ENCODE measurements at regions not wholly inside any gene's neighbourhood (a gene's known extent, or its start where the extent isn't known, plus 50 kb on each side); places are given as distances from the start of the nearest gene placed in this dataset.

GRCh38 chr3:130834476-130834875, 59.4 kb upstream of the ATP2C1 start:
- Histone ChIP-seq H2BK15ac (ENCODE audit: low read length) (no peak overlapping the region), H3K18ac (ENCODE audit: low read length) (no peak overlapping the region), H3K27ac (replicated peaks; ENCODE audit: low read length) (no peak overlapping the region), H3K4me1 (ENCODE audit: control insufficient read depth in 2 of 2, insufficient read depth in 1 of 2, low read depth in 1 of 2, low read length in 2 of 2) (no peaks in the 10 kb centered on the region), H3K27me3 (ENCODE audit: control insufficient read depth in 3 of 3, insufficient read depth in 3 of 3, low read depth in 1 of 3, low read length in 3 of 3) (peaks cover 0 to 10% (median 0%) of the 10 kb centered on the region in 3 experiments), H2AFZ (ENCODE audit: low read length) (no peak overlapping the region), H4K8ac (ENCODE audit: low read depth, low read length) (no peak overlapping the region), H3K9me3 (replicated peaks in 1 of 2; ENCODE audit: control insufficient read depth in 2 of 2, insufficient read depth in 1 of 2, low read depth in 1 of 2, low read length in 2 of 2) (no peaks in the 10 kb centered on the region), H3K14ac (ENCODE audit: low read length) (no peak overlapping the region), H4K91ac (ENCODE audit: low read depth, low read length, poor library complexity) (no peak overlapping the region), H2BK120ac (ENCODE audit: low read depth, low read length) (no peak overlapping the region), H2BK5ac (ENCODE audit: low read length) (no peak overlapping the region), H3K4me2 (ENCODE audit: insufficient read depth, low read length, poor library complexity, severe bottlenecking) (no peak overlapping the region), H2AK5ac (ENCODE audit: low read depth, low read length) (no peak overlapping the region), H3K4me3 (ENCODE audit: low read length in 2 of 2) (no peak overlapping the region), H2BK12ac (ENCODE audit: low read length) (no peak overlapping the region), H3K9ac (ENCODE audit: low read depth, low read length, poor library complexity) (no peak overlapping the region), H3K36me3 (replicated peaks in 1 of 2; ENCODE audit: control insufficient read depth in 2 of 2, insufficient read depth in 2 of 2, low read length in 2 of 2) (no peaks in the 10 kb centered on the region), H3K4ac (ENCODE audit: low read length) (no peak overlapping the region), H3K79me1 (ENCODE audit: low read depth, low read length) (no peaks in the 10 kb centered on the region), H3K23ac (ENCODE audit: low read depth, low read length, poor library complexity) (no peak overlapping the region)
- no peak for DNase-seq (ENCODE audit: low spot score)

GRCh38 chr3:130835483-130835882, 58.4 kb upstream of the ATP2C1 start:
- Histone ChIP-seq H3K14ac (ENCODE audit: low read length) (no peak overlapping the region), H3K36me3 (replicated peaks in 1 of 2; ENCODE audit: control insufficient read depth in 2 of 2, insufficient read depth in 2 of 2, low read length in 2 of 2) (no peaks in the 10 kb centered on the region), H3K4me1 (ENCODE audit: control insufficient read depth in 2 of 2, insufficient read depth in 1 of 2, low read depth in 1 of 2, low read length in 2 of 2) (no peaks in the 10 kb centered on the region), H3K27ac (replicated peaks; ENCODE audit: low read length) (no peak overlapping the region), H3K79me1 (ENCODE audit: low read depth, low read length) (no peaks in the 10 kb centered on the region), H3K27me3 (ENCODE audit: control insufficient read depth in 3 of 3, insufficient read depth in 3 of 3, low read depth in 1 of 3, low read length in 3 of 3) (peaks cover 0 to 10% (median 0%) of the 10 kb centered on the region in 3 experiments), H3K4ac (ENCODE audit: low read length) (peak overlapping the region; percentile 48), H4K91ac (ENCODE audit: low read depth, low read length, poor library complexity) (no peak overlapping the region), H2BK120ac (ENCODE audit: low read depth, low read length) (no peak overlapping the region), H2AK5ac (ENCODE audit: low read depth, low read length) (no peak overlapping the region), H4K8ac (ENCODE audit: low read depth, low read length) (no peak overlapping the region), H3K4me2 (ENCODE audit: insufficient read depth, low read length, poor library complexity, severe bottlenecking) (no peak overlapping the region), H2AFZ (ENCODE audit: low read length) (no peak overlapping the region), H3K9ac (ENCODE audit: low read depth, low read length, poor library complexity) (no peak overlapping the region), H2BK5ac (ENCODE audit: low read length) (no peak overlapping the region), H2BK15ac (ENCODE audit: low read length) (no peak overlapping the region), H3K23ac (ENCODE audit: low read depth, low read length, poor library complexity) (no peak overlapping the region), H3K9me3 (replicated peaks in 1 of 2; ENCODE audit: control insufficient read depth in 2 of 2, insufficient read depth in 1 of 2, low read depth in 1 of 2, low read length in 2 of 2) (no peaks in the 10 kb centered on the region), H3K4me3 (ENCODE audit: low read length in 2 of 2) (no peak overlapping the region), H2BK12ac (ENCODE audit: low read length) (no peak overlapping the region), H3K18ac (ENCODE audit: low read length) (no peak overlapping the region)
- no CpG with 5 or more reads among the region's 4 CpGs for WGBS, 2 donors (ENCODE audit: extremely low coverage in 2 of 2, insufficient read length in 2 of 2, insufficient replicate concordance in 1 of 2)
- DNase-seq (ENCODE audit: low spot score) = no peak

- Histone ChIP-seq H3K27me3 (ENCODE audit: control insufficient read depth in 3 of 3, insufficient read depth in 3 of 3, low read depth in 1 of 3, low read length in 3 of 3) (peaks cover 0 to 8% (median 0%) of the 10 kb centered on the region in 3 experiments), H2BK12ac (ENCODE audit: low read length) (no peak overlapping the region), H2AK5ac (ENCODE audit: low read depth, low read length) (no peak overlapping the region), H3K36me3 (replicated peaks in 1 of 2; ENCODE audit: control insufficient read depth in 2 of 2, insufficient read depth in 2 of 2, low read length in 2 of 2) (no peaks in the 10 kb centered on the region), H3K79me1 (ENCODE audit: low read depth, low read length) (no peaks in the 10 kb centered on the region), H2BK120ac (ENCODE audit: low read depth, low read length) (no peak overlapping the region), H3K4ac (ENCODE audit: low read length) (no peak overlapping the region), H2BK15ac (ENCODE audit: low read length) (no peak overlapping the region), H3K23ac (ENCODE audit: low read depth, low read length, poor library complexity) (no peak overlapping the region), H2AFZ (ENCODE audit: low read length) (no peak overlapping the region), H3K4me2 (ENCODE audit: insufficient read depth, low read length, poor library complexity, severe bottlenecking) (no peak overlapping the region), H3K9me3 (replicated peaks in 1 of 2; ENCODE audit: control insufficient read depth in 2 of 2, insufficient read depth in 1 of 2, low read depth in 1 of 2, low read length in 2 of 2) (no peaks in the 10 kb centered on the region), H3K14ac (ENCODE audit: low read length) (no peak overlapping the region), H3K4me3 (ENCODE audit: low read length in 2 of 2) (no peak overlapping the region), H3K4me1 (ENCODE audit: control insufficient read depth in 2 of 2, insufficient read depth in 1 of 2, low read depth in 1 of 2, low read length in 2 of 2) (no peaks in the 10 kb centered on the region), H4K91ac (ENCODE audit: low read depth, low read length, poor library complexity) (no peak overlapping the region), H3K27ac (replicated peaks; ENCODE audit: low read length) (no peak overlapping the region), H3K18ac (ENCODE audit: low read length) (no peak overlapping the region), H2BK5ac (ENCODE audit: low read length) (no peak overlapping the region), H3K9ac (ENCODE audit: low read depth, low read length, poor library complexity) (no peak overlapping the region), H4K8ac (ENCODE audit: low read depth, low read length) (no peak overlapping the region)
- WGBS, 2 donors (ENCODE audit: extremely low coverage in 2 of 2, insufficient read length in 2 of 2, insufficient replicate concordance in 1 of 2) = no CpG with 5 or more reads among the region's 2 CpGs
- no peak for DNase-seq (ENCODE audit: low spot score)
Measured at GRCh38 chr3:130838898-130839600, 54.8 kb upstream of the ATP2C1 start.

GRCh38 chr3:130839813-130840212, 54.1 kb upstream of the ATP2C1 start:
- Histone ChIP-seq H4K91ac (ENCODE audit: low read depth, low read length, poor library complexity) (no peak overlapping the region), H3K4me2 (ENCODE audit: insufficient read depth, low read length, poor library complexity, severe bottlenecking) (no peak overlapping the region), H3K36me3 (replicated peaks in 1 of 2; ENCODE audit: control insufficient read depth in 2 of 2, insufficient read depth in 2 of 2, low read length in 2 of 2) (no peaks in the 10 kb centered on the region), H3K14ac (ENCODE audit: low read length) (no peak overlapping the region), H3K79me1 (ENCODE audit: low read depth, low read length) (no peaks in the 10 kb centered on the region), H2BK15ac (ENCODE audit: low read length) (no peak overlapping the region), H2AFZ (ENCODE audit: low read length) (no peak overlapping the region), H2BK120ac (ENCODE audit: low read depth, low read length) (no peak overlapping the region), H3K9me3 (replicated peaks in 1 of 2; ENCODE audit: control insufficient read depth in 2 of 2, insufficient read depth in 1 of 2, low read depth in 1 of 2, low read length in 2 of 2) (no peaks in the 10 kb centered on the region), H3K4me3 (ENCODE audit: low read length in 2 of 2) (no peak overlapping the region), H3K4me1 (ENCODE audit: control insufficient read depth in 2 of 2, insufficient read depth in 1 of 2, low read depth in 1 of 2, low read length in 2 of 2) (no peaks in the 10 kb centered on the region), H3K9ac (ENCODE audit: low read depth, low read length, poor library complexity) (no peak overlapping the region), H2BK5ac (ENCODE audit: low read length) (no peak overlapping the region), H3K18ac (ENCODE audit: low read length) (no peak overlapping the region), H3K23ac (ENCODE audit: low read depth, low read length, poor library complexity) (no peak overlapping the region), H3K27me3 (ENCODE audit: control insufficient read depth in 3 of 3, insufficient read depth in 3 of 3, low read depth in 1 of 3, low read length in 3 of 3) (peaks cover 0 to 7% (median 0%) of the 10 kb centered on the region in 3 experiments), H3K27ac (replicated peaks; ENCODE audit: low read length) (no peak overlapping the region), H2BK12ac (ENCODE audit: low read length) (no peak overlapping the region), H2AK5ac (ENCODE audit: low read depth, low read length) (no peak overlapping the region), H3K4ac (ENCODE audit: low read length) (no peak overlapping the region), H4K8ac (ENCODE audit: low read depth, low read length) (no peak overlapping the region)
- WGBS, 2 donors (ENCODE audit: extremely low coverage in 2 of 2, insufficient read length in 2 of 2, insufficient replicate concordance in 1 of 2) = no CpG with 5 or more reads among the region's 4 CpGs
- no peak for DNase-seq (ENCODE audit: low spot score)

Data from neuronal stem cell (in vitro differentiated cells).